ENCODE measurements at regions not wholly inside any gene's neighbourhood (a gene's known extent, or its start where the extent isn't known, plus 50 kb on each side); places are given as distances from the start of the nearest gene placed in this dataset.

GRCh38 chr6:148263010-148263409 is 79.6 kb upstream of the SASH1 start:
- Histone ChIP-seq H2BK15ac (ENCODE audit: low read depth, low read length) (peak overlapping the region; percentile 81), H2BK5ac (ENCODE audit: low read depth, low read length, poor library complexity, severe bottlenecking) (no peak overlapping the region), H3K36me3 (ENCODE audit: control insufficient read depth, insufficient read depth, low read length) (no peaks in the 10 kb centered on the region), H3K4me3 (ENCODE audit: insufficient read depth, low read depth, low read length) (no peak overlapping the region), H3K27ac (ENCODE audit: insufficient read depth, low read length) (no peak overlapping the region), H4K20me1 (ENCODE audit: insufficient read depth, low read length) (no peaks in the 10 kb centered on the region), H3K79me1 (ENCODE audit: low read depth in 1 of 2, low read length in 2 of 2) (peaks cover 0 to 4% of the 10 kb centered on the region in 2 experiments; a peak in 2 of 4 replicates), H3K23ac (ENCODE audit: low read depth, low read length) (peak overlapping the region; percentile 32; the same call in 1 of the 2 replicates), H3K9me3 (ENCODE audit: control insufficient read depth, insufficient read depth, low read length) (no peaks in the 10 kb centered on the region; the same call in 1 of the 2 replicates), H4K8ac (ENCODE audit: low read depth in 2 of 2, low read length in 2 of 2) (no peak overlapping the region; a peak in 1 of 4 replicates), H3K4me1 (ENCODE audit: control insufficient read depth, insufficient read depth, low read length) (peaks cover 9% of the 10 kb centered on the region), H3K18ac (ENCODE audit: low read depth, low read length) (no peak overlapping the region; the same call in 1 of the 2 replicates), H3K4me2 (ENCODE audit: low read depth, low read length) (no peak overlapping the region), H2BK120ac (ENCODE audit: low read depth, low read length) (peak overlapping the region; percentile 59), H3K4ac (ENCODE audit: low read depth, low read length) (no peak overlapping the region), H3K9me1 (ENCODE audit: insufficient read depth, low read length) (0 out of 2 replicates have a peak, but pooled peaks cover 8% of the 10 kb centered on the region), H3K9ac (ENCODE audit: low read depth, low read length) (no peak overlapping the region), H3K56ac (ENCODE audit: extremely low read depth, insufficient read depth, low read length) (no peak overlapping the region), H2AFZ (replicated peaks; ENCODE audit: low read length, poor library complexity) (peak overlapping the region; percentile 2), H2BK20ac (ENCODE audit: low read depth, low read length) (peak overlapping the region; percentile 20; the same call in 1 of the 2 replicates), H2AK9ac (replicated peaks; ENCODE audit: low read depth, low read length, poor library complexity) (no peak overlapping the region), H3K14ac (replicated peaks; ENCODE audit: low read depth, low read length) (0 out of 2 replicates have a peak overlapping the region, but pooled peaks have one; percentile 27), H4K91ac (ENCODE audit: insufficient read depth, low read depth, low read length) (no peak overlapping the region), H4K5ac (ENCODE audit: low read depth, low read length) (no peak overlapping the region), H2AK5ac (ENCODE audit: low read depth, low read length) (peak overlapping the region; percentile 63), H3K27me3 (ENCODE audit: control insufficient read depth, insufficient read depth, low read length) (no peaks in the 10 kb centered on the region)
- dilution Hi-C loops (cut with HindIII; ENCODE audit: low sequenced_read_pairs, unreplicated experiment) (no loop called here), intact Hi-C loops (cut with micrococcal nuclease) (no loop called here), in situ Hi-C loops (cut with MboI; ENCODE audit: low sequenced_read_pairs) (no loop called here)
- ATAC-seq (ENCODE audit: low read depth), result no peak
- ChIA-PET CTCF (interaction anchor here (1.0 kb wide), 1 partner anchor 78 kb away, joined by 5 read pairs; no protein-coding TSS in a partner anchor), POLR2A (ENCODE audit: unreplicated experiment) (no interaction called here)
- TF ChIP-seq MAZ (IDR thresholded peaks at IDR 0.05; ENCODE audit: borderline replicate concordance, low read depth, low read length) (no peak), CHD1 (IDR thresholded peaks at IDR 0.05; ENCODE audit: low read depth, low read length) (no peak), RCOR1 (IDR thresholded peaks at IDR 0.05; ENCODE audit: insufficient replicate concordance, low read length) (no peak)
- TF ChIP-seq, protein P1, sequence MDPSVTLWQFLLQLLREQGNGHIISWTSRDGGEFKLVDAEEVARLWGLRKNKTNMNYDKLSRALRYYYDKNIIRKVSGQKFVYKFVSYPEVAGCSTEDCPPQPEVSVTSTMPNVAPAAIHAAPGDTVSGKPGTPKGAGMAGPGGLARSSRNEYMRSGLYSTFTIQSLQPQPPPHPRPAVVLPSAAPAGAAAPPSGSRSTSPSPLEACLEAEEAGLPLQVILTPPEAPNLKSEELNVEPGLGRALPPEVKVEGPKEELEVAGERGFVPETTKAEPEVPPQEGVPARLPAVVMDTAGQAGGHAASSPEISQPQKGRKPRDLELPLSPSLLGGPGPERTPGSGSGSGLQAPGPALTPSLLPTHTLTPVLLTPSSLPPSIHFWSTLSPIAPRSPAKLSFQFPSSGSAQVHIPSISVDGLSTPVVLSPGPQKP (IDR thresholded peaks at IDR 0.05; ENCODE audit: borderline replicate concordance, low read depth, low read length), result no peak
- WGBS, 2 experiments (ENCODE audit: extremely low coverage in 2 of 2, insufficient read length in 1 of 2), result 60% methylated on average over 1 of the region's 3 CpGs; no CpG with 5 or more reads in 1 of the 2 experiments
- DNase-seq, result no peak
- BruUV-seq (replicated peaks), result no TSS peak

Data from IMR-90 (cell line).